Lower lobe of right lung (tissue), 2 donors: ENCODE measurements at regions not wholly inside any gene's neighbourhood (a gene's known extent, or its start where the extent isn't known, plus 50 kb on each side); places are given as distances from the start of the nearest gene placed in this dataset.
A peak's percentile ranks its signal among the peaks of the same experiment; 100 is the strongest.

Source experiments
- ATAC-seq, 2 donors: fragments of 200-7000 bp; cut with Tn5 transposase; one replicate each; pipeline ENCODE4 v1.9.1; 2020 to 2022; ENCODE audit warnings: mild to moderate bottlenecking in 2 of 2, moderate library complexity in 2 of 2
- DNase-seq: peaks from one replicate; pipeline ENCODE4 v3.0.0-alpha.2; 2020
- H3K27ac ChIP-seq: fragments of 200-600 bp; one replicate; pipeline ENCODE4 v1.8.0; 2022
- H3K27me3 ChIP-seq: fragments of 200-600 bp; one replicate; pipeline ENCODE4 v1.8.0; 2022; ENCODE audit warnings: low read depth
- H3K36me3 ChIP-seq: fragments of 200-600 bp; one replicate; pipeline ENCODE4 v1.8.0; 2022; ENCODE audit warnings: mild to moderate bottlenecking
- H3K4me1 ChIP-seq: fragments of 200-600 bp; one replicate; pipeline ENCODE4 v1.8.0; 2022
- H3K4me3 ChIP-seq: fragments of 200-600 bp; one replicate; pipeline ENCODE4 v1.8.0; 2022; ENCODE audit warnings: mild to moderate bottlenecking
- H3K9me3 ChIP-seq: fragments of 200-600 bp; one replicate; pipeline ENCODE4 v1.8.0; 2022
- CTCF ChIP-seq: fragments of 200-600 bp; IDR thresholded peaks from one replicate; pipeline ENCODE4 v1.8.0; 2022; ENCODE audit warnings: antibody characterized with exemption, mild to moderate bottlenecking
- intact Hi-C: fragments of 100-400 bp; cut with DNase I; formaldehyde crosslinking; loops from one replicate; pipeline ENCODE4 v1.11.0; 2022
- donor health status: DM: no; HTN: yes; CAD: no; lungs with severe emphysema.

GRCh38 chr18:22043837-22044236, 125.6 kb upstream of the GATA6 start:
- intact Hi-C loops = no loop called here
- no peak for TF ChIP-seq CTCF
- no peak for ATAC-seq
- no peak overlapping the region for H3K4me3 ChIP-seq
- H3K27me3 ChIP-seq = no peaks in the 10 kb centered on the region
- no peaks in the 10 kb centered on the region for H3K4me1 ChIP-seq
- no peak overlapping the region for H3K27ac ChIP-seq
- no peaks in the 10 kb centered on the region for H3K9me3 ChIP-seq
- H3K36me3 ChIP-seq = no peaks in the 10 kb centered on the region
- no peak for DNase-seq

- Histone ChIP-seq H3K36me3 (no peaks in the 10 kb centered on the region), H3K9me3 (no peaks in the 10 kb centered on the region), H3K4me3 (no peak overlapping the region), H3K27ac (no peak overlapping the region), H3K27me3 (no peaks in the 10 kb centered on the region), H3K4me1 (no peaks in the 10 kb centered on the region)
- ATAC-seq (peak; percentile 71 to 80), DNase-seq (no peak)
- no peak for TF ChIP-seq CTCF
- intact Hi-C loops = no loop called here
Observed at GRCh38 chr18:22044474-22045220, 124.7 kb upstream of the GATA6 start.

- intact Hi-C loops = no loop called here
- no peaks in the 10 kb centered on the region for H3K9me3 ChIP-seq
- no peaks in the 10 kb centered on the region for H3K4me1 ChIP-seq
- no peak overlapping the region for H3K27ac ChIP-seq
- DNase-seq = no peak
- no peaks in the 10 kb centered on the region for H3K27me3 ChIP-seq
- no peaks in the 10 kb centered on the region for H3K36me3 ChIP-seq
- ATAC-seq = no peak
- TF ChIP-seq CTCF = no peak
- no peak overlapping the region for H3K4me3 ChIP-seq
Observed at GRCh38 chr18:22045221-22045918, 124.0 kb upstream of the GATA6 start.

GRCh38 chr18:22046473-22046872, 122.9 kb upstream of the GATA6 start:
- DNase-seq (no peak), ATAC-seq (no peak)
- no peaks in the 10 kb centered on the region for H3K36me3 ChIP-seq
- no peak for TF ChIP-seq CTCF
- no peaks in the 10 kb centered on the region for H3K9me3 ChIP-seq
- no peaks in the 10 kb centered on the region for H3K4me1 ChIP-seq
- H3K27me3 ChIP-seq = no peaks in the 10 kb centered on the region
- H3K27ac ChIP-seq = no peak overlapping the region
- H3K4me3 ChIP-seq = no peak overlapping the region
- intact Hi-C loops = no loop called here

- intact Hi-C loops = no loop called here
- no peak for DNase-seq
- H3K4me3 ChIP-seq = no peak overlapping the region
- no peaks in the 10 kb centered on the region for H3K27me3 ChIP-seq
- no peaks in the 10 kb centered on the region for H3K9me3 ChIP-seq
- no peak overlapping the region for H3K27ac ChIP-seq
- H3K36me3 ChIP-seq = no peaks in the 10 kb centered on the region
- H3K4me1 ChIP-seq = no peaks in the 10 kb centered on the region
- no peak for TF ChIP-seq CTCF
- ATAC-seq = no peak
Observed at GRCh38 chr18:22047485-22047884, 121.9 kb upstream of the GATA6 start.
